Ectodermal cell (in vitro differentiated cells): ENCODE measurements at regions not wholly inside any gene's neighbourhood (a gene's known extent, or its start where the extent isn't known, plus 50 kb on each side); places are given as distances from the start of the nearest gene placed in this dataset.
"Not testable (repeated sequence)": the region's sequence is repeated elsewhere in the genome, so short reads cannot be mapped to it uniquely, and the experiment has no call there.

Experiments
- H3K27ac ChIP-seq: 2 replicates; pipeline ENCODE4 v1.7.0; 2013; ENCODE audit warnings: mild to moderate bottlenecking, low read depth, low read length; ENCODE audit not compliant: insufficient read depth, poor library complexity, severe bottlenecking
- H3K27me3 ChIP-seq: 2 replicates; pipeline ENCODE4 v1.7.0; 2013; ENCODE audit warnings: mild to moderate bottlenecking, low read length; ENCODE audit not compliant: insufficient read depth, control insufficient read depth, poor library complexity, severe bottlenecking
- H3K36me3 ChIP-seq: one replicate; pipeline ENCODE4 v1.7.0; 2013; ENCODE audit warnings: low read length; ENCODE audit not compliant: control insufficient read depth, insufficient read depth
- H3K4me1 ChIP-seq: one replicate; pipeline ENCODE4 v1.7.0; 2013; ENCODE audit warnings: low read length; ENCODE audit not compliant: control insufficient read depth, insufficient read depth
- H3K4me3 ChIP-seq: 2 replicates; pipeline ENCODE4 v1.7.0; 2013; ENCODE audit warnings: low read depth, low read length, control low read depth; ENCODE audit not compliant: insufficient read depth
- H3K9me3 ChIP-seq: 2 replicates; pipeline ENCODE4 v1.7.0; 2013; ENCODE audit warnings: mild to moderate bottlenecking, low read length, moderate library complexity; ENCODE audit not compliant: control insufficient read depth
- WGBS, 2 experiments: methylation state at CpG; one replicate each; pipeline ENCODE4 v1.1.7; 2013; ENCODE audit warnings: missing lambda C conversion rate in 2 of 2; 5-methylcytosine and 5-hydroxymethylcytosine counted together

- Histone ChIP-seq H3K4me3 (no peak overlapping the region), H3K4me1 (no peaks in the 10 kb centered on the region), H3K36me3 (no peaks in the 10 kb centered on the region), H3K27me3 (peaks cover 5% of the 10 kb centered on the region), H3K9me3 (peaks cover 4% of the 10 kb centered on the region), H3K27ac (no peak overlapping the region)
- WGBS, 2 experiments: 74 to 75% methylated on average over 34 of the region's 34 CpGs
Measured at GRCh38 chr20:30811885-30812671, 445.4 kb upstream of the DEFB115 start.

- no peak overlapping the region for H3K4me3 ChIP-seq
- peaks cover 5% of the 10 kb centered on the region for H3K27me3 ChIP-seq
- 78 to 79% methylated on average over 27 of the region's 27 CpGs for WGBS, 2 experiments
- no peaks in the 10 kb centered on the region for H3K36me3 ChIP-seq
- H3K9me3 ChIP-seq: peaks cover 4% of the 10 kb centered on the region
- H3K27ac ChIP-seq: no peak overlapping the region
- H3K4me1 ChIP-seq: no peaks in the 10 kb centered on the region
Measured at GRCh38 chr20:30812739-30813411, 444.6 kb upstream of the DEFB115 start.

- not testable (repeated sequence) for H3K9me3 ChIP-seq, H3K4me1 ChIP-seq, H3K4me3 ChIP-seq, H3K36me3 ChIP-seq, H3K27me3 ChIP-seq, H3K27ac ChIP-seq
- 87 to 88% methylated on average over 53 of the region's 53 CpGs for WGBS, 2 experiments
Measured at GRCh38 chr20:30813412-30814311, 443.8 kb upstream of the DEFB115 start.

GRCh38 chr20:30814312-30814639 lies 443.2 kb upstream of the DEFB115 start:
- WGBS, 2 experiments: 76 to 77% methylated on average over 24 of the region's 24 CpGs
- not testable (repeated sequence) for H3K4me3 ChIP-seq, H3K4me1 ChIP-seq, H3K27ac ChIP-seq, H3K36me3 ChIP-seq, H3K9me3 ChIP-seq, H3K27me3 ChIP-seq

- not testable (repeated sequence) for H3K4me3 ChIP-seq, H3K27me3 ChIP-seq, H3K27ac ChIP-seq, H3K4me1 ChIP-seq, H3K36me3 ChIP-seq, H3K9me3 ChIP-seq
- 80% methylated on average over 13 of the region's 13 CpGs for WGBS, 2 experiments
Measured at GRCh38 chr20:30815027-30815576, 442.4 kb upstream of the DEFB115 start.

- Histone ChIP-seq H3K4me3 (no peak overlapping the region), H3K27ac (no peak overlapping the region), H3K27me3 (peaks cover 5% of the 10 kb centered on the region), H3K4me1 (no peaks in the 10 kb centered on the region), H3K36me3 (no peaks in the 10 kb centered on the region), H3K9me3 (peaks cover 4% of the 10 kb centered on the region)
- 81 to 84% methylated on average over 38 of the region's 38 CpGs for WGBS, 2 experiments
Measured at GRCh38 chr20:30815577-30816181, 441.8 kb upstream of the DEFB115 start.

- 87% methylated on average over 44 of the region's 44 CpGs for WGBS, 2 experiments
- no peaks in the 10 kb centered on the region for H3K36me3 ChIP-seq
Measured at GRCh38 chr20:30816182-30816645, 441.2 kb upstream of the DEFB115 start.

GRCh38 chr20:30821615-30822014 lies 435.8 kb upstream of the DEFB115 start:
- not testable (repeated sequence) for H3K4me3 ChIP-seq, H3K27me3 ChIP-seq, H3K36me3 ChIP-seq, H3K4me1 ChIP-seq, H3K27ac ChIP-seq, H3K9me3 ChIP-seq
- 92 to 93% methylated on average over 1 of the region's 1 CpG for WGBS, 2 experiments

More at GRCh38 chr20:30816182-30816645, 441.2 kb upstream of the DEFB115 start:
- H3K27me3 ChIP-seq: peaks cover 5% of the 10 kb centered on the region
- no peaks in the 10 kb centered on the region for H3K4me1 ChIP-seq
- no peak overlapping the region for H3K27ac ChIP-seq
- H3K9me3 ChIP-seq: peaks cover 4% of the 10 kb centered on the region
- no peak overlapping the region for H3K4me3 ChIP-seq

- H3K4me3 ChIP-seq, H3K27me3 ChIP-seq, H3K27ac ChIP-seq, H3K36me3 ChIP-seq, H3K9me3 ChIP-seq, H3K4me1 ChIP-seq: not testable (repeated sequence)
- WGBS, 2 experiments: 89% methylated on average over 7 of the region's 7 CpGs
Measured at GRCh38 chr20:30824666-30825065, 432.8 kb upstream of the DEFB115 start.
